Muscle layer of colon (tissue), 2 donors: ENCODE measurements at regions not wholly inside any gene's neighbourhood (a gene's known extent, or its start where the extent isn't known, plus 50 kb on each side); places are given as distances from the start of the nearest gene placed in this dataset.

Experiments
- H3K27ac ChIP-seq: one replicate; pipeline ENCODE4 v1.7.0; 2013; ENCODE audit warnings: low read depth, mild to moderate bottlenecking, low read length, moderate library complexity
- H3K27me3 ChIP-seq, 2 donors: one replicate each; pipeline ENCODE4 v1.7.0; 2013; ENCODE audit warnings: low read length in 2 of 2, mild to moderate bottlenecking in 2 of 2; ENCODE audit not compliant: insufficient read depth in 2 of 2, control insufficient read depth in 1 of 2
- H3K36me3 ChIP-seq: one replicate; pipeline ENCODE4 v1.7.0; 2013; ENCODE audit warnings: mild to moderate bottlenecking, low read length; ENCODE audit not compliant: insufficient read depth
- H3K4me1 ChIP-seq: one replicate; pipeline ENCODE4 v1.7.0; 2013; ENCODE audit warnings: mild to moderate bottlenecking, low read length; ENCODE audit not compliant: insufficient read depth
- H3K4me3 ChIP-seq, 2 donors: one replicate each; pipeline ENCODE4 v1.7.0; 2013; ENCODE audit warnings: low read length in 2 of 2, low read depth in 1 of 2, mild to moderate bottlenecking in 1 of 2, moderate library complexity in 1 of 2
- H3K9ac ChIP-seq: one replicate; pipeline ENCODE4 v1.7.0; 2013; ENCODE audit warnings: low read length
- H3K9me3 ChIP-seq: one replicate; pipeline ENCODE4 v1.7.0; 2013; ENCODE audit warnings: mild to moderate bottlenecking, low read length
- donor health status: abdominal sarcoma.
- donor health status: Adenocarcinoma of cecum.

DNA sequence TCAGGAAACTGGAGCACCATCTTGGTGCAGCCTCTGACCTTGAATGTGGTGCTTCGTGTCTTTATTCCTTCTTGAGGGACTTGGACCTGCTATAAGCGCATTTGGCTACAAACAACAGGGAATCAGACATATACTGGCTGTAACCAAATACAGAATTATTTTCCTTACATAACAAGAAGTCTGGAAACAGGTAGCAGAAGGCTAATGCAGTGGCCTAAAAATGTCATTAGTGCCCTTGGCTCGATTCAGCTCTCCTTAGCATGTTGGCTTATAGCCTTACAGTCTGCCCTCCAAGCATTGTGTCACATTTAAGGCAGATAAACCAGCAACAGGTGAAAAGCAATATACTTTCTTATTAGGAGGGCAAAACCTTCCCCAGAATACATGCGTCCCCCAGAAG, 655.4 kb downstream of the XIRP2 start:
- Histone ChIP-seq H3K4me3 (no peak overlapping the region), H3K36me3 (no peaks in the 10 kb centered on the region), H3K27ac (no peak overlapping the region), H3K4me1 (no peaks in the 10 kb centered on the region), H3K9ac (no peak overlapping the region), H3K9me3 (no peaks in the 10 kb centered on the region), H3K27me3 (no peaks in the 10 kb centered on the region)

DNA sequence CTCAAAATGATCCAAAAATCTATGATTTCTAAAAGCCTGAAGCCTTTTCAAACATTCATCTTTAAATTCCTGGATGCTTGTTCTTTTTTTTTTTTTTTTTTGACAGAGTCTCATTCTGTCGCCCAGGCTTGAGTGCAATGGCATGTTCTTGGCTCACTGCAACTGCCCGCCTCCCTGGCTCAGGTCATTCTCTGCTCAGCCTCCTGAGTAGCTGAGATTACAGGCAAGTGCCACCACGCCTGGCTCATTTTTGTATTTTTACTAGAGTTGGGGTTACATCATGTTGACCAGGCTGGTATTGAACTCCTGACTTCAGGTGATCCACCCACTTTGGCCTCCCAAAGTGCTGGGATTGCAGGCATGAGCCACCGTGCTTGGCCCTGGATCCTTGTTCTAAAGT, 649.5 kb downstream of the XIRP2 start:
- Histone ChIP-seq H3K4me3 (no peak overlapping the region), H3K27me3 (no peaks in the 10 kb centered on the region), H3K36me3 (no peaks in the 10 kb centered on the region), H3K4me1 (no peaks in the 10 kb centered on the region), H3K9ac (no peak overlapping the region), H3K27ac (no peak overlapping the region), H3K9me3 (no peaks in the 10 kb centered on the region)

GRCh38 chr2:167534443-167534842, 646.2 kb downstream of the XIRP2 start:
- H3K4me3 ChIP-seq: no peak overlapping the region
- H3K27me3 ChIP-seq: no peaks in the 10 kb centered on the region
- H3K9ac ChIP-seq: no peak overlapping the region
- H3K4me1 ChIP-seq: no peaks in the 10 kb centered on the region
- no peak overlapping the region for H3K27ac ChIP-seq
- no peaks in the 10 kb centered on the region for H3K36me3 ChIP-seq
- no peaks in the 10 kb centered on the region for H3K9me3 ChIP-seq

DNA sequence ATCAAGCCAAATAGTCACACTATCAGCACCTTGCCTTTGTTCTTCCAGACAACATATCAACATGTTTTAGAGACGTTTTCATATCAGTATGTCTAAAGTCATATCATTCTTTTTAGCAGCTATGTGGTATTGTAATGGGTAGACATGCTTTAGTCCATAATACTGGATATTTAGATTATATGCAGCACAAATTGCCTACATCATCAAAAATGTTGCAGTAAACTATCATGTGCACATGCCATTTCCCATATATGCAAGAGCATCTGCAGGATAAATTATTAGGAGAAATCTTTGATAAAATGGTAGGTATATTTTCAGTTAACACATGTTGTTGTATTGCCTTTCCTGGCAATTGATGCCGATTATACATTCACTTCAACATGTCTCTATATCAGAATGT, 636.5 kb downstream of the XIRP2 start:
- Histone ChIP-seq H3K9ac (no peak overlapping the region), H3K27ac (no peak overlapping the region), H3K27me3 (no peaks in the 10 kb centered on the region), H3K4me3 (no peak overlapping the region), H3K36me3 (no peaks in the 10 kb centered on the region), H3K9me3 (no peaks in the 10 kb centered on the region), H3K4me1 (no peaks in the 10 kb centered on the region)

DNA sequence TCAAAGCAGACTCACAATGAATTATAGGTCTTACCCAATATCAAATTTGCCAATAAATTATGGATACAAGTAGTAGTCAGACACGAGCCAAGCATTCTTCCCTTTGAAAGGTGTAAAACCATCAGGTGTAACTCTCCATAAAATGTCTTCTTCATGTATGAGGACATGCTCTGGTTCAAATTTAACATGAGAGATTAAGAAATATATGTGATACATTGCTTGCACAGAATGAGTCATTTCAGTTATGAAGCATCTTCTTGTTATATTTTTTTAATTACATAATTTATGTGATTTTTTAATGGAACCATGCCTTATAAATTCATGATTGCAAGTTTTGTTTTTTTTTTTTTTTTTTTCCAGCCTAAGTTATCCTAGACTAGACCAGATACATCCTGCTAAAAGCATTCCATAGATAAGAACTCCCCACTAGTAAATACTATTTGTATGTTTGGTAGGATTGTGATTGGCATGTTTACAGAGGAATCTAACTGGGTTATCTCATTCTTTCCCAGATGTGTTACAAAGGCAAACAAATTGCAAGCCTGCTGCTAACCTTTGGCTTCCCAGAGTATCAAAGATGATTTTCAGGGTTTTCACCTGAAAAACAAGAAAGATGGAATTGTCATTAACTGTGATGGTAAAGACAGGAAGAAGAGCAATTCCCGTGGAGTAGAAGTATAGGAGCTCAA, 621.9 kb downstream of the XIRP2 start:
- no peaks in the 10 kb centered on the region for H3K9me3 ChIP-seq

GRCh38 chr2:167509586-167509985, 621.3 kb downstream of the XIRP2 start:
- Histone ChIP-seq H3K27me3 (no peaks in the 10 kb centered on the region), H3K4me1 (no peaks in the 10 kb centered on the region), H3K36me3 (no peaks in the 10 kb centered on the region)

More for the DNA sequence above, 621.9 kb downstream of the XIRP2 start:
- no peak overlapping the region for H3K9ac ChIP-seq
- no peaks in the 10 kb centered on the region for H3K36me3 ChIP-seq
- no peaks in the 10 kb centered on the region for H3K4me1 ChIP-seq
- H3K27me3 ChIP-seq: no peaks in the 10 kb centered on the region
- H3K4me3 ChIP-seq: no peak overlapping the region
- no peak overlapping the region for H3K27ac ChIP-seq

GRCh38 chr2:167508709-167509108, 620.4 kb downstream of the XIRP2 start:
- no peaks in the 10 kb centered on the region for H3K27me3 ChIP-seq
- no peaks in the 10 kb centered on the region for H3K4me1 ChIP-seq
- no peak overlapping the region for H3K4me3 ChIP-seq
- H3K36me3 ChIP-seq: no peaks in the 10 kb centered on the region
- no peak overlapping the region for H3K9ac ChIP-seq
- no peaks in the 10 kb centered on the region for H3K9me3 ChIP-seq
- no peak overlapping the region for H3K27ac ChIP-seq

More at GRCh38 chr2:167509586-167509985, 621.3 kb downstream of the XIRP2 start:
- Histone ChIP-seq H3K9ac (no peak overlapping the region), H3K9me3 (no peaks in the 10 kb centered on the region), H3K27ac (no peak overlapping the region), H3K4me3 (no peak overlapping the region)

GRCh38 chr2:167506395-167506794, 618.1 kb downstream of the XIRP2 start:
- Histone ChIP-seq H3K36me3 (no peaks in the 10 kb centered on the region), H3K4me1 (no peaks in the 10 kb centered on the region), H3K27ac (no peak overlapping the region), H3K27me3 (no peaks in the 10 kb centered on the region), H3K9me3 (no peaks in the 10 kb centered on the region), H3K4me3 (no peak overlapping the region), H3K9ac (no peak overlapping the region)

GRCh38 chr2:167504695-167505094, 616.4 kb downstream of the XIRP2 start:
- Histone ChIP-seq H3K36me3 (no peaks in the 10 kb centered on the region), H3K9me3 (no peaks in the 10 kb centered on the region), H3K4me3 (no peak overlapping the region), H3K27ac (no peak overlapping the region), H3K9ac (no peak overlapping the region), H3K4me1 (no peaks in the 10 kb centered on the region), H3K27me3 (no peaks in the 10 kb centered on the region)

- H3K36me3 ChIP-seq: no peaks in the 10 kb centered on the region
- H3K27me3 ChIP-seq: no peaks in the 10 kb centered on the region
- no peaks in the 10 kb centered on the region for H3K4me1 ChIP-seq
- no peak overlapping the region for H3K4me3 ChIP-seq
- no peak overlapping the region for H3K9ac ChIP-seq
- H3K27ac ChIP-seq: no peak overlapping the region
- no peaks in the 10 kb centered on the region for H3K9me3 ChIP-seq
Observed at GRCh38 chr2:167504061-167504460, 615.8 kb downstream of the XIRP2 start.

GRCh38 chr2:167501618-167502017, 613.3 kb downstream of the XIRP2 start:
- Histone ChIP-seq H3K4me1 (no peaks in the 10 kb centered on the region), H3K9me3 (no peaks in the 10 kb centered on the region), H3K9ac (no peak overlapping the region), H3K27me3 (no peaks in the 10 kb centered on the region), H3K36me3 (no peaks in the 10 kb centered on the region), H3K27ac (no peak overlapping the region), H3K4me3 (no peak overlapping the region)

GRCh38 chr2:167493862-167494261, 605.6 kb downstream of the XIRP2 start:
- Histone ChIP-seq H3K27ac (no peak overlapping the region), H3K36me3 (no peaks in the 10 kb centered on the region), H3K27me3 (no peaks in the 10 kb centered on the region), H3K4me3 (no peak overlapping the region), H3K9ac (no peak overlapping the region), H3K9me3 (no peaks in the 10 kb centered on the region), H3K4me1 (no peaks in the 10 kb centered on the region)
